ENCODE measurements at regions not wholly inside any gene's neighbourhood (a gene's known extent, or its start where the extent isn't known, plus 50 kb on each side); places are given as distances from the start of the nearest gene placed in this dataset.
"Not testable (repeated sequence)": the region's sequence is repeated elsewhere in the genome, so short reads cannot be mapped to it uniquely, and the experiment has no call there.

DNA sequence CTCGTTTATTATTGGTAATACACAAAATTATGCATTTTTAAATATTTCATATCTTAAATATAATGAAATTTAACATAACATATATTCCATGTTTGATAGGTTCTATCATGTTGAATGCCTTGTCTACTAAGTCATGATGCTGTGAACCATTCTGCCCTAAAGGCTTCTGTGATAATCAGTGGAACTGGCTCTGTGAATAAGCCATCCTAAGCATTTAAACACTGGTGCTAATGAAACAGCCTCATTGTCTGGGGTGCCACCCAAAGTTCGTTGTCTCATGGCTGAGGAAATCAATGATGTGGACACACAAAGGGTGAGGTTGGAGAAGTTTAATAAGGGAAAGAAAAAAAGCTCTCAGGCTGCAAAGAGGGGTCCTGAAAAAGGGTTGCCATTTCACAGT, 264.7 kb upstream of the ZRANB2 start:
- DNase-seq: no peak

- DNase-seq: no peak
Measured at GRCh38 chr1:71343686-71344416, 263.0 kb upstream of the ZRANB2 start.

- no peak for DNase-seq
Measured at GRCh38 chr1:71339238-71339637, 258.4 kb upstream of the ZRANB2 start.

GRCh38 chr1:71330991-71331390, 250.2 kb upstream of the ZRANB2 start:
- DNase-seq: no peak

- no peak for DNase-seq
Measured at GRCh38 chr1:71324671-71325267, 243.9 kb upstream of the ZRANB2 start.

GRCh38 chr1:71312545-71312944, 231.7 kb upstream of the ZRANB2 start:
- no peak for DNase-seq

DNA sequence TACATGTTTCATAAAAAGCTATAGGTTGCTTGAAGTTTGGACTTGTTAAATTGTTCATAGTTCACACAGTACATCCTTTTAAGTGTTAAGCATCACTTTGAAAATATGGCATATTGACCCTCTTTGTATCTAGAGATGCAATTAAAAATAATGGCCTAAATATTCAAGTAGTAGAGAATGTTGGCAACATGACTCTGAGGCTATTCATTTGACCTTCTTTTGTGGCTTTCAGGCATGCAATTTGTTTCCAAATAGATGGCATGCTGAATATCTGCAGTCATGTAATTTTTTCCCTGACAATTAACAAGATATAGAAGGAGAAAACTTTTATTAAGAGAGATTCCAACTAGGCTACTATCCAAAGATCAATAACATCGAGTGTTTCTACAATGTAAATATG, 230.5 kb upstream of the ZRANB2 start:
- DNase-seq: no peak

GRCh38 chr1:71307451-71307850, 226.6 kb upstream of the ZRANB2 start:
- DNase-seq: no peak

- DNase-seq: no peak
Measured at GRCh38 chr1:71304125-71304524, 223.3 kb upstream of the ZRANB2 start.

GRCh38 chr1:71303617-71304041, 222.8 kb upstream of the ZRANB2 start:
- DNase-seq: no peak

DNA sequence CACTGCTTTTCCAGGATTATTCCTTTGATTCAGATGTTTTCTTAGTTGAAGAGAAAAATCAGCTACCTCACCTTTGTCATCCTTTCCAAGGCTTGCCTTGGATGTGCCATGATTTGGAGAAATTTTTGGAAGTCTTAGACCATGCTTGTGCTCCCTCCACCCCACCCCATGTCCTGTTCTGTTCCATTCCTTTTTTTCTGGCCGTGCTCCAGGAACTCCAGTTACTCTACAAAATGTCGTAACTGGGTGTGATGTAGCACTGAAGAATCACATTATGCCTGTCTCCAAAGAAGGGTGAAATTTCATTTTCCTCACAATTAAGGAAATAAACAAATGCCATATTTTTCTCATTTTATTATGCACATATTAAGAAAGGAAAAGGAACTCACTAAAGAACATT, 217.8 kb upstream of the ZRANB2 start:
- no peak for DNase-seq

DNA sequence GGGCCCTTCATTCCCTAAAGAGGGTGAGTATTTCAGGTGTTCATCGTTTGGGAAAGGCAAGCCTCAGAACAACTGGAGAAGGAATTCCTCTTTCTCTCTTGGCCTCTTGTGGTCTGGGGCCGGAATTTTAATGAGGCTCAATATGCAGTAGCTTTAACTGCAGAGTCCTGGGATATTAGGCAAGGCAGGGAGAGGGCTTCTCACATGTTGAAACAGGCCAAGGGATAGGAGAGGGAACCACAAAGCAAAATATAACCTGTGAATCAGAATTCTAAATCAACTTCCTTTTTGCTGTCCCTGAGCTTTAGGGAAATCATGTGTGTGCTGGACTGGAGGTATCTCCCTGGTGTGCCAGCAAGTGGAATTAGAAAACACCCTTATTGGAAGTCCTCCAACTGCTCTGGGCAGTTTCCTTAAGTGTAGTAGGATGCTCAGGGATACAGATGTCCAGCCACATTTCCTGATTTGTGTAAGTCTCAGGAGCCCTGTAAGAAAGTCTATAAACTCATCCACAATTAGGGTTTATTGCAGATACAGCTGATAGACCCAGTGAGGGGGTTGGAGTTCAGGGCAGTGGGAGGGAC, 215.8 kb upstream of the ZRANB2 start:
- no peak for DNase-seq

DNA sequence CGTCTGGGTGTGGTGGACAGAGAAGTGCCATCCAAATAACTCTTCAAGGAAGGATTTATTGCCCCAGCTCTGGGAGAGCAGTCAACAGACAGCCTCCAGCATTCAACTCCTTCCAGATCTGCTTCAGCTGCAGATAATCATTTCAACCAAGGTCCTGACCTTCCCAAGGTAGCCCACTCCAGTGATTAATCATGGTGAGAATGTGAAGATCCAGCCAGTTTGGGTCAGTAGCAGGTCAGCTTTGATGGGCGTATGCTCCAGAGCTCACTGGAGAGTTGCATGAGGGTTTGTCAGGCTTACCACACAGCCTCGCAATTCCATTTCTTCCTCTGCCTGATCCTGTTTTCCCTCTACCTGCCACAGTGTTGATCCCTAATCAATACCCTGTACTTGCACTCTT, 214.5 kb upstream of the ZRANB2 start:
- DNase-seq: no peak

DNA sequence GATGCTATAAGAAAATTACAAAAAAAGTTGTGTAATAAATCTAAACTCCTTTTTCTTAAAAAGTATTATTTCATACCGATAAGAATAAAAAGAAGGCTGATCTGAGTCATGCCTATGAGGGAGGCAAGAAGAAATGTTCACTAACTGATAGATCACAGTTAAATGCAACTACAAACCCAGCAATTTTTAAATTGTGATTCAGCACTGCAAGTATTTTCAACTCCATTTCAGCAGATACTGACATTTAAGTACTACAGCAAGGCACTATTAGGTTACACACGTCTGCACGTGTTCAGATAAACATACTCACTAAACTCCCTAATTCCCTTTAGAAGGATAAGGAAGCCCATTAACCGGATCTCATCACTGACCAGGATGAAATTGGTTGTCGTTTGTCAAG, 213.3 kb upstream of the ZRANB2 start:
- DNase-seq: no peak

DNA sequence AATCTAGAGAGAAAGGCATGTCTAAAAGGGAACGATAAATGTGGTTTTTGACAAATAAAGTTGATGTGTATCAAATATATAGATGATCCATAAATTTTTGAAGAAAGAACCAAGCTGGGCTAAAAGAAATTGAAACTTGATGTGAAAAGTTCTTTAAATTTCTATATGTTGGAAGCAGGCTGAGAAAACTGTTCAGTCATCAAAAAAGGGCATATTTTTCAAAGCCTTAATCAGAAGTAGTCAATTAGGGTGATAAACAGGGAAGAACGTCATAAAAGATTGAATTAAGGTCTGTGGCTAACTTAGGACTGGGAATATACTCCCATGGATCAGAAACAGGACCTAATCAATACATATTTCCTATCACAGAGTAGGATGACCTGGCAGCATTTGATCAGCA, 211.4 kb upstream of the ZRANB2 start:
- no peak for DNase-seq

GRCh38 chr1:71290506-71291237, 209.8 kb upstream of the ZRANB2 start:
- DNase-seq: not testable (repeated sequence)

- DNase-seq: no peak
Measured at GRCh38 chr1:71285529-71285928, 204.7 kb upstream of the ZRANB2 start.

GRCh38 chr1:71276466-71276865, 195.6 kb upstream of the ZRANB2 start:
- DNase-seq: no peak

GRCh38 chr1:71273334-71273733, 192.5 kb upstream of the ZRANB2 start:
- no peak for DNase-seq

- DNase-seq: peak; percentile 18
Measured at GRCh38 chr1:71270394-71270915, 189.6 kb upstream of the ZRANB2 start.

DNA sequence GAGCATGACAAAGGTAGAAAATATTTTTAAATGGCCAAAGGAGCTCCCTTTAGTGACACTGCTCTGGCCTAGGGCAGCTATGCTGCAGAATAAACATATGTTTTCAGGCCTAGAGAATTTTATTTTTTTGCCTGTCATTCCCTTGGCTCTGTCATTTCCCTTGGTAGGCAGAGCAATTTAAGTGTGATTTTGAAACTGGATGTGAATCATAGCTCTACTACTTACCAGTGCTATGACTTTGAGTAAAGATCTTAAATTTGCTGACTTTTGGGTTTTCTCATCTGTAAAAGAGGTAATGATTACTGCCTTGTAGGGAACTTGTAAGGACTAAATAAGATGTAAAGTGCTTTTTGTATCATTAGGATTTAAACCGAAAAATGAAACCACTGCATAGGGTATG, 189.0 kb upstream of the ZRANB2 start:
- DNase-seq: no peak

GRCh38 chr1:71269179-71269578, 188.3 kb upstream of the ZRANB2 start:
- no peak for DNase-seq

GRCh38 chr1:71267220-71267619, 186.4 kb upstream of the ZRANB2 start:
- DNase-seq: no peak

- DNase-seq: peak; percentile 6
Measured at GRCh38 chr1:71264039-71264438, 183.2 kb upstream of the ZRANB2 start.

Data from NCI-H1105 (cell line).